ENCODE measurements at regions not wholly inside any gene's neighbourhood (a gene's known extent, or its start where the extent isn't known, plus 50 kb on each side); places are given as distances from the start of the nearest gene placed in this dataset.

DNA sequence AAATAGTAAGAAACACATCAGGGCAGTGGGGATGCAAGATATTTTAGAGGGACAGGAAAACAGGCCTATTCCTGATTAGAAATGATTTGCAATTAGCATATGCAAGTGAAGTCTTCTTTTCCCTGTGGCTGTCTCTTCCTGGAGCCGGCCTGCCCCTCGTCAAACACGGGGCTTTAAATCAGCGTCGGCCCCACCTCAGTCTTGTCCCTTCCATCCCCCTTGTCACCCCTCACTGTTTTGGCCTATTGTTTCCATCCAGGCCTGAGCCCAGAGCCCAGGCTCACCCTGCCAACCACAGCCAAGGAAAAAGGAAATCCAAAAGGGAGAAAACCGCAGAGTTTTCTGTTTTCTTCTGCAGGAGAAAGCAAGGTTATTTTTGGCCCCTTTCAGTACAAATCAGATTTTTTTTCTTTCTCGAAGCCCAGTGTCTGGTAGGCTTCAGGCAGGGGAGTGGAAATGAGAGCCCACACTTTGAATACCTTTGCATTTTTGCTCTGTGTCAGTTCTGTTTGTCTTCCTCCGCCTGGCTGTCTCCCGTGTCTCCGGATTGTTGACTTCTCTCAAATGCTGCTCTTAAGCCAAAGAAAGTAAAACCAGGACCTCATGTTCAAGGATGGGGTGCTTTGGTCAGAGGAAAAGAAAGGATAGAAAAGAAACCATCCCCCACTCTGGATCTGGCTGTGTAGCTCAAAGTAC lies 399.9 kb upstream of the CDH11 start:
- DNase-seq = no peak

DNA sequence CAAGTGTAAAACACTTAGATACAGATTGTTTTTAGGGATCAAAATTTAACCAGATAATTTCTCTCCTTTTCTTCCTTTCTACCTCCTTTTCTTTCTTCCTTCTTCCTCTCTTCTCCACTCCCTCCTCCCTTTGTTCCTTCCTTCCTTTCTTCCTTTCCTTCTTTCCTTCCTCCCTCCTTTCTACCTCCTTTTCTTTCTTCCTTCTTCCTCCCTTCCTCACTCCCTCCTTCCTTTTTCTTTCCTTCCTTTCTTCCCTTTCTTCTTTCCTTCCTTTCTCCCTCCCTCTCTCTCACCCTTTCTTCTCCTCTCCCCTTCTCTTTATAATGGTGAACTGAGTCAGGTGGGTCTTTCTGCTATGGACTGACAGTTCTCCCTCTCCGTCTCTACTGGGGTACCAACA lies 397.5 kb upstream of the CDH11 start:
- no peak for DNase-seq

DNA sequence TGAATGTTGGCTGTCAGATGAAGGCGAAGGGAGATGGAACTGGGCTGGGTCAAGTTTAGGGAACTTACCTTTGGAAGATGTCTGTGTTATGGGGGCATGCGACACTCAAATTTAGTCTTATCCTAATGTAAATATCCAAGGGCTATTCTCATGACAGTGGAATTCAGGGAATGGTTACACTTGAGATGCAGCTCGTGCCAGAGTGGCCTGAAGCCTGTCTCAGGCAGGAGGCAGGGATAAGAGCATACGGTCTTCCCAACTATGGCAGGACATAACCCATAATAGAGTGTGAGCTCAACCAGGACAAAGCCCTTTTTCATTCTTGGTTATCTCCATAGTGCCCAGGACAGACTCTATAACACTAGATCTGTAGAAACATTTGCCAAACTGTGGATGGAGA lies 393.3 kb upstream of the CDH11 start:
- DNase-seq = no peak

DNA sequence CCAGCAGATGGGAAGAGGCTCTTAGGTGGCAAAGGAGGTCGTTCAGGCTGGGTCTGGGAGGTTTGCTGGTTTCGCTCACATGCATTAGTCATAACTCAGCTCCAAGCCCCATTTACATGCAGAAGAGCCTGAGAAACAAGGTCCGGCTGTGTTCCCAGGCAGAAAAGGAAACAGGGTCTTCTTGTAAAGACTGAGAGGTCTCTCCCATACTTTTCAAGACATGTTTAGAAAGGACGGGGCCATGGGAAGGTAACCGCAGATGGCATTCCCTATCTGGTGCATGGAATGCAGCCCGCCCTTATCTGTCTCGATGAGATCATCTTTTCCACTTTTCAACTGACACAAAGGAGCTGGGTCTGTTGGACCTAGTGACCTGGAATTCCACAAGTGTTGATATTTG lies 389.0 kb upstream of the CDH11 start:
- DNase-seq = no peak

DNA sequence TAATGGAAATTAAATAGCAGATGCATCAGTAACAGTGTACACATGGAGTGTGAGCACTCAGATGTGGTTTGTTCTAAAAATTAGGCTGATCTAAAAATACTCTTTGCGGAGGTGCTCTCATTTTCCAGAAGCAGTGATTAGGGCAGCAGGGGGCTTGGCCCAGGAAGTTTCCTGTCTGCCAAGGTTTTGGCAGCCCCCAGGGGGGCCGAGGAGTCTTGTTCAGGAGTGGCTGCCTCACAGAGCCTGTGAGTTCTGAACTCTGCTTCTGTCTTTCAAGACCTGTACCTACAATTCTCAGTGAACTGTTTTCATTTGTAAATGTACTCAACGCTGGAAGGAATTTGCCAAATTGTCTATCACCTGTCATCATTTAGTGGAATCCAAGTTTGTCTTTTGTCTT lies 388.4 kb upstream of the CDH11 start:
- DNase-seq = no peak

DNA sequence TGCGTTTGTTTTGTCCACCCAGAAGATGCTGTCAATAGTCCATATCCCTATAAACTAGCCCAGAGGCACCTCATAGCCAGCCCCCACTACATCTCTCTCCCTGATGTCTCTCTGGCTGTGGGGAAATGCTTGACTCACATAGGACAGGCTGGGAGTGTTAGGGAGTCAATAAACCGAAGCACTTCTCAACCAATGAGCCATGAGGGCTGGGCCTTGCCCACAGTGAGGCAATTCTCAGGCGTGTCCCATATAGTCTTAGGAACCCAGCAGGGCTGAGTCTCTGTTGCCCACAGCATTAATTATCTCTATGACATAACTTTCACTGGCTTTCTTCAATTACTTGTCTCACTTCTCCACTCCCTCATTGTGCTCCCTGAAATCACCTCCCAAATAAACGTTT lies 387.3 kb upstream of the CDH11 start:
- DNase-seq = no peak

DNA sequence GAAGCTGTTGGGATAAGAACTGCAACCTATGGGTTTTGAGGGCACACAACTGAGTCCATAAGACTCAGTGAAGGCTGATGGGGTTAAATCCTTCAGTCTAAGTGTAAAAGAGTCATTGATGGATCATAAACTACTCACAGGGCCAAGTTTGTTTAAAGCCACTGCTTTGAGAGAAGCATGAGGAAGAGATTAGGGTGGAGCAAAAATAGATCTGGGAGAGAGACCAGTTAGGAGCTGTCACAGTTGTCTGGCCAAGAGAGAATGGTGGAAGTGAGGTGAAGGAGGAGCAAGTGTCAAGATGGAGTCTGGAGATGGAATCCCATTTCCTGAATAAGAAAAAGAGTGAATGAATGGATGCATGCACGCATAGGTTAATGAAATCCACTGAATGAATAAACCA lies 379.1 kb upstream of the CDH11 start:
- no peak for DNase-seq

DNA sequence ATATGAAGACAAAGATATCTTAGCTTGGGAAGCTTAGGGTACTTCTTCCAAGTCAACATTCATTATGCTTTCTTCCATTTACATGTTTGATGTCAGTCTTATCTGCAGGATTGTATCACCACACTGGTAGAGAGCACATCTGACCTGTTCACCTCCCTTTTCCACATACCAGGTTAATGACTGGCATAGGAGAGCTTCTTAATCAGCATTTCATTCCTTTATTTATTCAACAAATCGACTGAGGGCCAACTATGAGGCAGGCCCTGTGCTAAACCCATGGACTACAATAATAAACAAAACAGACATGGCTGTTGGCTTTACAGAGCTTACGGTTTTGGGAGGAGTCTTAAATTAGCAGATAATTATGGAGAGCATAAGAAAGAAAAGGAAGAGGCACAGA lies 378.1 kb upstream of the CDH11 start:
- DNase-seq = no peak

DNA sequence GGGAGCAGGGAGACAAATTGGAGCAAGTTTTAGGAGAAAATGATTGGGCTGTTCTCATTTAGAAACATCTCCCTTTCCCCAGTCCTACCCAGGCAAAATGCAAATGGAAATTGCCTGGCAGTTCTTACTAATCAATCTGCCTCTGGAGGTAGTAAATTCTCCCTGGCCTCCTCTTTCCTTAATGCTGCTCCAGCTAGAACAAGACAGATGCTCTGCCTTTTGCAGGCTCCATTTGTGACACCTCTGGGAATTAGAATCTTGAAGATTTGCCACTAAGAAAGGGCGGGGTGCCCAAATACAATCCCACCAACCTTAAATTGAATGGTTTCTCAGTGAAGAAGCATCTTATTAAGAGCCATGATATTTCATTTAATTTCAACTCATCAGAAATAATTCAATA lies 377.7 kb upstream of the CDH11 start:
- DNase-seq = no peak

DNA sequence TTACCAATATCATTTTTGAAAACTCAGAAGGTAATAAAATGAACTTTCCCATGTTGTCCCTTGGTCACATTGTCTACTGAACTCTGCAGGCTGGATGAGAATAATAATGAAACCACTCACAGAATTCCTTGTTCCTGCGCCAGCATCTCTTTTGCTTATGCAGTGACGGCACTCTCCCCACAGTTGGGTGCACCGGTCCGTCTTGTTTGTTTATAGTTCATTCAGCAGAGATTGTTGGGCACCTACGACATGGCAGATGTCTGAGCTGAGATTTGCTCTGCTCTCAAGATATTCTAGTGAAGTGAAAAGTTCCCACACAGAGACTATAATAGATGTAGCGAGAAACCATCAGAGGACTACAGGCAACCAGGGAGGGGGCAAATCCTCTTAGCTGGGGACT lies 375.7 kb upstream of the CDH11 start:
- no peak for DNase-seq

DNA sequence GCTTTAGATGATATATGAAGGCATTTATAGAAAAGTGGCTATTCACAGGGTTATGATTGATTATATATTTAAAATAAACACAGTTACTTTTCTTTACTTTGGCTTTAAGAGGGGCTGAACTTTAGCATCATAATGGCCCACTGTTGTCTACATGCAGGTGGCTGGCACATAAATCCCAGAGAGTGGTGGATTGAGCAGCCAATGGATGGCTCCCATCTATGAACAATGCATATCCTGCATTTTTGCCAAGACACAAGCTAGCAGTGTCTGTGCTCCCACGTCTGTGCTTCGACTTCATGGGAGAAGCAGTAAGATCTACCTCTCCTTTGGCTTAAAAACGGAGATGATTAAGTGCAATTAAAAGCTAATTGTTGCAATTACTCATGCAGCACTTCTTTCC lies 373.2 kb upstream of the CDH11 start:
- no peak for DNase-seq

DNA sequence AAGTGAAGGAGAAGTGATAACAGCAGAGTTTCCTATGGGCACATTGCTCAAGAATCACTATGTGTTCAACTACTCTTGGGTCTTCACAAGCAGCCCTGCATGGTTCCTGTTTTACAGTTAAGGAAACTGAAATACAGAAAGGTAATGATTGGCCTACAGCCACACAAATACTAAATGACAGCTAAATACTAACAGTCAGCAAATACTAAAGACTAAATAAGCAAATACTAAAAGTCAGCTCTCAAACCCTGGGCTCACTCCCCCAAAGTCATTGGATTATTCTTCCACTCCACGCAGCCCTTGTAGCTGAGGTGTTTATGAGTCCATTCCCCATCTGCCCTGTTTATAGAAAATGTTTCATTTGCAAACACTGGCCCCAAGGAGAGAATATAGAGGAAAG lies 372.7 kb upstream of the CDH11 start:
- no peak for DNase-seq

DNA sequence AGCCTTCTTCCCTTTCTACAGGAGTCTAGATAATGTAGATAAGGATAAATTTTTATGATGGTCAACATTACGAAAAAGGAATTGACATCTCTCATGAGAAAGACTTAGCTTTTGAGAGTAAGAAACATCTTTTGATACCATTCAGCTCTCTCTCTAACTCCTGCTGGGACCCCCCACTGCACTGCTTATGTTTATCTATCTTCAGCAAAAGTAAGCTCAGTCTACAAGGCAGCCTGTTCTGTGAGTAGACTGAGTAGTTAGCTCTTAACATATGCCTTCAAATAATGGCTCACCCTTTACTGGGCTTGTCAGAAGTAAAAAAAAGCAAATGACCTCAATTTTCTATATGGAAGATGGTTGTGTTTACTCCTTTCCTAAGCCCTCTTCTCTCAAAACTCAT lies 372.2 kb upstream of the CDH11 start:
- no peak for DNase-seq

DNA sequence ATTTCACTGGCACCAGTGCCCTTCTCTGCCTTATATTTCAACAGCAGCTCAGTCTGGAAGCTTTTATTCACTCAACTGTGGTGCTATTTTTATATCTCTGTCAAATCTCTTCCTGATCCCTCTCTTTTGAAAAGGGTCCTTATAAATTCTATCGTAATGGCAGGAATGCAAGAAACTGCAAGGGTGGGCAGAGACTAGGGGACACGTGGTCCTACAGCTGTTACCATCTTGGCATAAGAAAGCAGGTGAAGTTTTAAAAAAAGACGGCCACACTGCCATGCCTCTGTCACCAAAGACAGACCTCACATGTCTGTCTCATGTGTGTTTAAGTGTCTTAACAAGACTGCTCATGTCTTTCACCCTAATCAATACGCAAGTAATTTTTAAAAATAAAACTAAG lies 368.4 kb upstream of the CDH11 start:
- DNase-seq = no peak

DNA sequence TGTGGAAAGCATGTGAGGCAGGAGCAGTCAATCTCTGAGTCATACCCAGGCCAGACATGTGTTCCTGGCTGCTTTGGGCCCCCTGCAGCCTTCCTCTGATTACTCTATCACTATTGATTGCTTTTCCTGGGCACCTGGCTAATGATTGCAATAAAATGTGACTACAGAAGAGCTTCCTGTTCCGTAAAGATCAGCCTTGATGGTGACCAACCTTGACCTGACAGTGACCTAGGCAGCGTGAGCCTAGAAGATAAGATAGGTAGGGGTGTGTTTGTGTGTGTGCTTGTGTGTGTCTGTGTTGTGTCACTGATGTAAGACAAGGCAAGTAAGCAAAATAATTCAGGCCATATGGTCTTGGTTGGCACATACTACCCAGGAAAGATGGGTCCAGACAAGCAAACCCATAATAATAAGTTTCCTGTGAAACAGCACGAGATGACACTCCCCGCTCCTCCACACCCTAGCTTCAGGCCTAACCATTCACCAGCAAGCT lies 367.7 kb upstream of the CDH11 start:
- no peak for DNase-seq

DNA sequence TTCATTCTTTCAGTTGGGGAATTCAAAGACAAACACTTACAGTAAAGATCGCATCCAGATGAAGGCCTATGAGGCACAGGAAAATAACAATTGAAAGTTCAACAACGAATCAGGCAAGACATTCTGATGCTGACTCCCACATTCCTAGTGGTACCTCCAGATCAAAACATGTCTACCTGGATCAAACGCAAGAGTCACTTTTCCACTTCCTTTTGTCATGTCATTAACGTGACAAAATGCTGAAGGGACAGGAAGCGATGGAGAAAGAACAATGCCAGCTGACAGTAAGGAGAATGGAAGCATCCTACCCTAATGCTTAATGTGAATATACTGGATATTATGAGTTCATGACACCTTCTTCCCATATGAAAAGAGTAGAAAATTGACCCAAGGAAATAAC lies 365.4 kb upstream of the CDH11 start:
- DNase-seq = no peak

DNA sequence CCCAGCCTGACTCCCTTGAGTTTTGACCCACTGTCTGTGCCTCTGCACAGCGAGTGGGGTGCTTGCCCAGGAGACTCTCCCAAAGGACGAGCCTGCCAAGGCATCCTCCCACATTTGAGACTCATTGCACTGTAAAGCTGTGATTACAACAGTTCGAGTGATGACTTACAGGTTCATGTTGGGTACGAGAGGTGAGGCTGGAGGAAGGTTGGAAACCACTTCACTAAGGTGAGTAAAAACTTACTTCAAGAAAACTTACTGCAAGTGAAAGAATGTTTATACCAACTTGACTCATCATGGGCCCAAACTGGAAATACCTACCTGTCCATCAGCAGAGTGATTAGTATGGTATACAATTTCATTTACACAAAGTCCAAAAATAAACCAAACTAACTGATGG lies 360.1 kb upstream of the CDH11 start:
- no peak for DNase-seq

DNA sequence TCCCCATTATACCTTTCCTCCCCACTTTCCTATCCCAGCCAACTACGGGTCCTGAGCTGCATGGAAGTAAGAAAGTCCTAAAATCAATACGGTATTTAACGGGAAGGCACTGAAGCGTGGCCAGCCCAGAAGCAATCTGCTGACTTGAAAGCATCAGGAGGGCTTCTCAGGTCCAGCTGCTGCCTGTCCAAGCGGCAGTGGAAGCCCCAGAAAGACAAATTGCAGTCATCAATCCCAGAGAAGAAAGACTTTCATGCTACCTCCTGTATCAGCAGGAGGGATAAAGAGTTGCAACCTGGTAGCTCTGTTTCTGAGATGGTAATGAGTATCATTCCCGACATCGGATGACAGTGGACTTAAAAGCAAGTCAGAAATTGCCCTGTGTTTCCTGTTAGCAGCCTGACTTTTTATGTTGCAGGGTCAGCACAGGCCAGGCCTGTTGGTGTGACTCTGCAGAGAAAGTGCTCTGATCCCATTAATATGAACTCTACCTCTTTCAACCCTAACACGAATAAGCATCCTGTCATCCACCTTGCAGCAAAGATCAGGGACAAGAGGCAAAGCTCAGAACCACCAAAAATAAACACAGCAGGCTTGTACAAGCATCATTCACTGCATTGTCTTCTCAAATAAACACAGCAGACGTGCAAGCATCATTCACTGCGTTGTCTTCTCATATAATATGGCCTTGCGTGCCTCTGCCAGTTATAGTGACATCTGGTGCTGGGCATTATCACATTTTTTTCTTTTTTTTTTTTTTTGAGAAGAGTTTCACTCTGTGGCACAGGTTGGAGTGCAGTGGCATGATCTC lies 358.6 kb upstream of the CDH11 start:
- DNase-seq = no peak

DNA sequence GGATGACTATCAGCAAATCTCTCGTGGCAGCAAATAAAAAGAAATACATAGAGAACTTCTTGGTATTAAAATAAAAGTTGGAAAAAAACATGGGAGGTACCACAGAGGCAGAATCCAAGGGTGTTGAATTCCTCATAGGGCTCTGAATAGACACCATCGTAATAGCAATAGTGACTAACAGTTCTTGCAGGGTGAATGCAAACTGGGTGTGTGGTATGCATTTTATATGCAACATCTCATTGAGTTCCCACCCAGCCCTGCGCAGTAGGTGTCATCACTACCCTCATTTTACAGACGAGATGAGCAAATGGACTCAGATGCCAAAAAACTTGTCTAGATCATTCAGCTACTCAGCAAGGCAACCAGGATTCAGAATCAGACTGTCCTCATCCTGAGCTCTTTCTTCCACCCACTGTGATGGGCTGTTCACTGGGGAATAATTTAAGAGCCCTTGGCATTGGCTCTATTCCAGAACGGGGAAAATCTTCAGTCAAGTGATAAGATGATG lies 354.6 kb upstream of the CDH11 start:
- no peak for DNase-seq

DNA sequence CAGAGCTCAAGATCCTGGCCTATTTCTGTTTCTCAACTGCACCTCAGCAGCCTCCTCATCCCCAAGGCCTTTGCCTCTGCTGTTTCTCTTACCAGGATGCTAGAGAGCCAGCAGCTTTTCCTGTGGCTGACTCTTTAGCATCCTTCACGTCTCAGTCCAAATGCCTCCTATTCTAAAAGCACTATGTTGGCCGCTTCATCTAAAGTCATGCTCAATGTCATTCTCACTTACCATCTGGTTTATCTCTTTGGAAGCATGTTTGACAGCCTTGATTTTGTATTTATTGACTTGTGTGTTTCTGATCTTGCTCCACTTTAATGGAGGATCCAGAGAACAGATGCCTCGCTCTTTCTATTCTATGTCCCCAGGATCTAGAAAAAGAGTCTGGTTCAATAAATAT lies 351.8 kb upstream of the CDH11 start:
- no peak for DNase-seq

DNA sequence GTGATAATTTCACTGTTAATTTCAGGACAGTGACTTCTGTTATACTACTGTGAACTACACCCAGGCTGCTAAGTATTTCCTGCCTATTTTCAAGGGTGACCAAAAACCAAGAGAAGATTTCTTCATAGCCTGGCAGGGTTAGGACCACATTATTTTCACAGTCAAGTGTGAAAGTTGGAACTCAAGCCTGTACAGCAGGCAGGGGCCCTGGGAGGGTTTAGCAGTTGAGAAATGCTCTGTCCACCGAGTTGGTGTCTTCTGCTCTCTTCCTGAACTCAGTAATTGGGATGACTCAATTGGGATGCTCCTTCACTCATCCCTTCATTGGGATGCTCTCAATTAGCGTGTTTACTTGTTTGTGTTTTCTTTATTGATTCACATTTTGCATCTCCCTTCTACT lies 347.3 kb upstream of the CDH11 start:
- DNase-seq = no peak

DNA sequence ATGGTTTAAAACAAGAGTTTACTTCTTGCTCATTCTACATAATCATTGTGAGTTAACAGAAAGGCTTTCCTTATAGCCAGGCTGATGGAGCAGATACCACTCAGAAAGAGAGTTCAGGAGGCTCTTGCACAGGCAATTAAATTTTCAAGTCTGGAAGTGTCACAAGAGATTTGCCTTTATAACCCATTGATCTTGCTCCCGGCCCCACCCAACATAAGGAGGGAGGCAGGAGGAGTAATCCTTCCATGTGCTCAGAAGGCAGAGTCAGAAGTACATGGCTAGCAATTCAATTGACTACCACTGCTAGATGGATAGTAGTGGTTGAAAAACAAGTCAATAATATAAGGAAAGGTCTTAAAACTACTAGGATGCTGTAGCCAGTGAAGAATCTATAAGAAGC lies 346.3 kb upstream of the CDH11 start:
- DNase-seq = no peak

DNA sequence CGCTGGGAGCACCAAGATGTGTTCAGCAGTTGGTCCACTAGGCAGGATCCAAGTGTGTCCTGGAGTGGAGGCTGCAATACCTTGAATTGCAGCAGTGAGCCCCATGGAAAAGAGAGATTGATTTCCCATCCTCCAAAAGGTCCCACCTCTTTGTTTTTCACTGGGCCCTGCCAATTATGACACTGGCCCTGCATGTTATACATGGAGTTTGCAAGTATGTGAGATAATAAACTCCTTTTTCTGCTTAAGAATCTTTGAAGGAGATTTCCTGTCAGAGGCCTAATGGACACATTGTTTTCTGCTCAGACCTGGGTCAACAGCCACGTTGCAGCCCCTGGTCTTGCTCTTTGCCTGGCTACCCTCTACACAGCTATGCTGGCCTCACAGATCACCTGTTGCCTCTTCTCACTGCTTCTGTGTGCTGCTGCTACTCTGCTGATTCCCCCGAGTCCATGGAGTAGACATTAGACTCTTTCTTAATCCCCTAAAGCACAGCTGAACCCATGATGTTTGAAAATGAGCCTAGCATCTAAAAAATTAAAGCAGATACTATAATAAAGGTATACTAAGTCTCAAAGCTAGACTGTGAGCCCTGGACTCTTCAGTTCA lies 341.9 kb upstream of the CDH11 start:
- DNase-seq = no peak

DNA sequence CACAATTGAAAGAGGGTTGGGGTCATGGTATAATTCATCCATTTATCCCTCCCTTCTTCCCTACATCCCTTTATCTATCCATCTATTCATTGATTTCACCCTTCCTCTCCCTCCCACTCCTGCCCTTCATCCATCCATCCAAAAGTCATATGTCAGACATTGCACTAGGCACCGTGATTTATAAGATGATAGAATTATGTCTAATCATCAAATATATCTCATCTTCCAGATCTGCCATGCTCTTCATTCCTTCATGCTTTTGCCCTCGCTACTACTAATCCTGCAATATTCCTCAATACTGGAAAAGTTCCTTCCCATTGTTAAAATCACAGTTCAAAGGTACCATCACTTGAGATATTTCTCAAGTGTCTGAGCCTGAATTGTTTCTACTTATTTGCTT lies 335.2 kb upstream of the CDH11 start:
- no peak for DNase-seq

All from T1000 (cell line).